ENCODE measurements at regions not wholly inside any gene's neighbourhood (a gene's known extent, or its start where the extent isn't known, plus 50 kb on each side); places are given as distances from the start of the nearest gene placed in this dataset.
"Not testable (repeated sequence)": the region's sequence is repeated elsewhere in the genome, so short reads cannot be mapped to it uniquely, and the experiment has no call there.

DNA sequence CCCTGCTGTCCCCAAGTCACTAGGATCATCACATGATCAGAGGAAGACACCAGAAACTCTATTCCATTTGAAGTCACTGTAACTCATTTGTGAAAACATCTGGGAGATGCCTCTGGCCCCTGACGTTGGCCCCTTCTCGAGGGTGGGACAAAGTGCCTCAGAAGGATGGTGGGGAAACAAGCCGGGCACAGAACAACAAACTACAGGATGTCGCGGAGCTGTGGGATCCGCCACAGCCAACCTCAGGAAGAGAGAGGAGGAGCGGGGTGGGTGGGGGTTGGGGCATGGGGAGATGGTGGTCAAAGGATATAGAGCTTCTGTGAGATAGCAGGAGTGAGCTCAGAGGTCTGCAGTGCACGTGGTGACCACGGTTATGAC lies 265.6 kb upstream of the TCERG1L start:
- in situ Hi-C loops (cut with HindIII; ENCODE audit: low sequenced_read_pairs): no loop called here

- in situ Hi-C loops (cut with HindIII; ENCODE audit: low sequenced_read_pairs): no loop called here
These were observed 266.4 kb upstream of the TCERG1L start for GRCh38 chr10:131577786-131578471.

GRCh38 chr10:131578472-131578970 lies 267.0 kb upstream of the TCERG1L start:
- in situ Hi-C loops (cut with HindIII; ENCODE audit: low sequenced_read_pairs): no loop called here

GRCh38 chr10:131579251-131580071 lies 267.9 kb upstream of the TCERG1L start:
- in situ Hi-C loops (cut with HindIII; ENCODE audit: low sequenced_read_pairs): no loop called here

- in situ Hi-C loops (cut with HindIII; ENCODE audit: low sequenced_read_pairs): no loop called here
These were observed 268.6 kb upstream of the TCERG1L start for GRCh38 chr10:131580076-131580652.

DNA sequence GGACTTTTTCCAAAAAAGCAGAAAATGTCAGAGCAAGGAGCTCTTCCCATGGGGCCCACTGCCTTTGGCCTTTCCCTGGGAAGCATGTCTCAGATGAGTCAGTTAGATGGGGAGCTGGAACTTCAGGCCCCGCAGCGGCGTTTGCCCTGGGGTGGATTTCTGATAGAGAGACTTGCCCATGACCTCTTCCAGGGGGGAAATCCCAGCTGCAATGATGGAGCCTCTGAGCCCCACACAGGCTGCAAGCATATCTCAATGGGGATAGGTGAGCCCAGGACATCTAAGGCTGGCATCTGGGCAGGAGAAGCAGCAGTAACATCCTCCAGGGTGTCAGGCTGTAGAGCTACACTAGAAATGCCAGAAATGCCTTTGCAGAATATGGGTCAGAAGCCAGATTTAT lies 269.2 kb upstream of the TCERG1L start:
- in situ Hi-C loops (cut with HindIII; ENCODE audit: low sequenced_read_pairs): no loop called here

DNA sequence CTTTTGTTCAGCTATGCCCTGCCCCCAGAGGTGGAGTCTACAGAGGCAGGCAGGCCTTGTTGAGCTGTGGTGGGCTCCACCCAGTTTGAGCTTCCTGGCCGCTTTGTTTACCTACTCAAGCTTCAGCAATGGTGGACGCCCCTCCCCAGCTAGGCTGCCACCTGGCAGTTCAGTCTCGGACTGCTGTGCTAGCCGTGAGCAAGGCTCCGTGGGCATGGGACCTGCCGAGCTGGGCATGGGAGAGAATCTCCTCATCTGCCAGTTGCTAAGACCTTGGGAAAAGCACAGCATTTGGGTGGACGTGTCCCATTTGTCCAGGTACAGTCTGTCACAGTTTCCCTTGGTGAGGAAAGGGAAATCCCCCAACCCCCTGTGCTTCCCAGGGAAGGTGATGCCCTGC lies 270.0 kb upstream of the TCERG1L start:
- in situ Hi-C loops (cut with HindIII; ENCODE audit: low sequenced_read_pairs): not testable (repeated sequence)

DNA sequence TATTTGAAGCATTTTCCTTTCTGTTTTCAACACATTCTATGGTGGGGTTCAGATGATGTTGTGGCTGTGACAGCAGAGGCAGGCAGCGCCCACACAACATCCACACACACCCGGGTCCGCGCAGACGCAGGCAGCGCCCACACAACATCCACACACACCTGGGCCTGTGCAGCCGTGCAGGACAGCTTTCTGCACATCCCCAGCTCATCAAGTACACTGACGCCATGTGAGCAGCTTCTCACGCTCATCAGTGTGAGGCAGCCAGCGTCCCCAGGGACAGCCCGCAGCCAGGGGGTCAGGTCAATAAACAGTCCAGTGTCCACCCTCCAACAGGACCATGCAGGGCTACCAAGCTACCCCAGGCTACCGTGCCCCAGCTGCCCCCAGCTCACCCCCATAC lies 272.8 kb upstream of the TCERG1L start:
- in situ Hi-C loops (cut with HindIII; ENCODE audit: low sequenced_read_pairs): no loop called here

DNA sequence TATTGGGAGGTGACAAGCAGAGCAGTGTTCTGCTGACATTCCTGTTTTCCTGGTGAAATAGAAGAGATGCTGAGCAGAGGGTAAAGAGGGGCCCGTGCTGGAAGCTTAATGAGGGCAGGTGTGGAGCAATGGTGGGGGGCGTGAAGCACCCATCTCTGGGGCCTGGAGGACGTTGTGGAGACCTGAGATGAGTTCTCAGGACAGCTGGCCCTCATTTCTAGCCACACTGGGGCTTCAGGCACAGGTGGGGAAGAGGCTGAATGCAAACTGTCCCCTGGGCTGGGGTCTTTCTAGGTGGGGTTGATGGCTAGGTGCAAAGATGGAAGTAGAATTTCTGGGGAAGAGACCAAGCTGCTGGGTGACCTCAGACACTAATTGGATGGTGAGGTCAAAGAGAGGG lies 274.2 kb upstream of the TCERG1L start:
- in situ Hi-C loops (cut with HindIII; ENCODE audit: low sequenced_read_pairs): no loop called here

GRCh38 chr10:131586958-131587357 lies 275.4 kb upstream of the TCERG1L start:
- in situ Hi-C loops (cut with HindIII; ENCODE audit: low sequenced_read_pairs): no loop called here

DNA sequence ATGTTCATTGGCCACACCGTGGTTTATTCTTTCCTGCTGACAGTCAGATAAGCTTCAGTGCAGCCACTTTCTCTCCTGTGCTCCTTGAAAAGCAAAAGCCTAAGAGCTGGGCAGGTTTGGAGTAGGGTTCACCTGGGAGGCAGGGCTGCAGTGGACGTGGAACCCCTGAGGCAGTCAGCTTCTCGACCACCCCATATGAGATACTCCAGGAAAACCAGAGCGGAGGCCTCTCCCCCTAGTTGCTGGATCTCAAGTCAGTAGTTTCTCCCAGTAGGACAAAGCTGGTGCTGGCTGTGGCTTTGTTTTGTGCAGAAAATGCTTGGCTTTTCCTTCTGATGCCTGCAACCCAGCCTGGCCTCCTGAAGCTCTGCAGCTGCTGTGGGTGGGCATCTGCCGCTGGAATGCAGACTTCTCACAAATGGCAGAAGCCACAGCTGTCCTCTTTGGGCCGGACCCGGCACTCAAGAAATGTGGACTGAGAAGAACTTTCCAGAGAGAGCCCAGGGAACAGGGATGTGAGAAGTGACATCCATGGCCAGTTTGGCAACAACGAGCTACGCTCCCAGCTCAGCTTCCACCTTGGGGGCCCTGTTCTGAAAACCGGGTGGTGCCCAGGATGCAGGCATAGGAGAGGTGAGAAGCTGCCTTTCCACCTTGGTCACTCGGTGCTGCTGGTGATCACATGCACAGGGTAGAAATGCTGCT lies 276.6 kb upstream of the TCERG1L start:
- in situ Hi-C loops (cut with HindIII; ENCODE audit: low sequenced_read_pairs): no loop called here

- in situ Hi-C loops (cut with HindIII; ENCODE audit: low sequenced_read_pairs): no loop called here
These were observed 277.2 kb upstream of the TCERG1L start for GRCh38 chr10:131588704-131589220.

- in situ Hi-C loops (cut with HindIII; ENCODE audit: low sequenced_read_pairs): no loop called here
These were observed 279.0 kb upstream of the TCERG1L start for GRCh38 chr10:131590567-131590966.

- in situ Hi-C loops (cut with HindIII; ENCODE audit: low sequenced_read_pairs): no loop called here
These were observed 280.4 kb upstream of the TCERG1L start for GRCh38 chr10:131591936-131592335.

DNA sequence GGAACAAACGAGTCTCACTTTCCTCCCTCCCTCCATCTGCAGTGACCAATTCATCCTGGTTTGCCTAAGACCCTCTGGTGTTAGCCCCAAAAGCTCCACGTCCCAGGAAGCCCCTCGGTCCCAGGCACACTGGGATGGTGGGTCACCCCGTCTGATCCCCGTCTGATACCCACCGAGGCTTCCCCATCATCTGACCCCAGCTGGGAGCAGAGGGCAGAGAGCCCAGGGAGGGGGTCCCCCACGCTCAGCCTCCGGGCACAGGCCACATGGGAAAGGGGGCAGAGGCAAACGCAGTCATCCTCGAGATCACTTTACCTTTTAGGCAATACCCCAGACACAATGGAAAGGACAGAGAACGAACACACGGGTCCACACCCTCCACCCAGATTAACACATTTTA lies 291.6 kb upstream of the PPP2R2D start:
- in situ Hi-C loops (cut with HindIII; ENCODE audit: low sequenced_read_pairs): no loop called here

DNA sequence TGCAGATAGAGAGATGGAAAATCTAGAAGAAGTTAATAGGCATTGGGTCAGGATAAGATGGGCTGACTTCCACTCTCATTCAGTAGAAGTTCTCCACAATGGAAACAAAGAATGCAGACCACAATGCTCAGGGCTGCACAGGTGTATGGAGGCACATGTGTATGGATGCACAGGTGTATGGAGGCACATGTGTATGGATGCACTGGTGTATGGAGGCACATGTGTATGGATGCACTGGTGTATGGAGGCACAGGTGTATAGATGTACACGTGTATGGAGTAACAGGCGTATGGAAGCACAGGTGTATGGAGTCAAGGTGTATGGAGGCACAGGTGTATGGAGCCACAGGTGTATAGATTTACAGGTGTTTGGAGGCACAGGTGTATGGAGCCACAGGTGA lies 285.7 kb upstream of the PPP2R2D start:
- in situ Hi-C loops (cut with HindIII; ENCODE audit: low sequenced_read_pairs): no loop called here

- in situ Hi-C loops (cut with HindIII; ENCODE audit: low sequenced_read_pairs): no loop called here
These were observed 284.8 kb upstream of the PPP2R2D start for GRCh38 chr10:131616040-131616439.

- in situ Hi-C loops (cut with HindIII; ENCODE audit: low sequenced_read_pairs): no loop called here
These were observed 283.5 kb upstream of the PPP2R2D start for GRCh38 chr10:131617113-131617858.

DNA sequence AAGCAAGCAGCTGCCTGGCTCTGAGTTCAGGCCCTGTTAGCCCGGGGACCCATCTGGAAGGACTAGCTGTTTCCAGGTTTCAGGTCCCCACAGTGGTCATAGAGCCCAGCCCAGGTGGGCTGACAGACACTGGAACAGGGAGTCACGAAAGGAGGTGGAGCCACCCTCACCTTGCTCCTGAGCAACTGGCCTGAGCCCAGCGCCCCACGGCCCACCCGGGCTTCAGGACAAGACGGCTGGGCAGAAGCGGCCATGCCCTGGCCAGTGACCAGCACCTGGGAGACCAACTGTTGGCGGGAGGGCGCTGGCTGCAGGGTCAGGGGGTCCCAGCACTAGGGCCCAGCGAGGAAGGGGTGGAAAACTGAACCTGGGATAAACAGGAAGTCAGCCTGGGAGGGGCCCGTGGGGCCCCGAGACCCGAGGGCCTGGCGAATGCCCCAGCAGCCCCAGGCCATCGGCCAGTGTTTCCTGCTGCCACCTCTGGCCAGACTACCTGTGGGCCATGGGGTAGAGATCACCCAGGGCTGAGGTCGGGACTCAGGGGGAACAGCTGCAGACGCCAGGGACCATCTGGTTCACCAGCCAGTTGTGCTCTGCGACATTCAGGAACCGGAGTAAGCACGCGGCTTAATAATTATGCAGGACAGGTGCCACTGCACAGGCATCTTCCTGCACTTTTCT lies 282.1 kb upstream of the PPP2R2D start:
- in situ Hi-C loops (cut with HindIII; ENCODE audit: low sequenced_read_pairs): no loop called here

DNA sequence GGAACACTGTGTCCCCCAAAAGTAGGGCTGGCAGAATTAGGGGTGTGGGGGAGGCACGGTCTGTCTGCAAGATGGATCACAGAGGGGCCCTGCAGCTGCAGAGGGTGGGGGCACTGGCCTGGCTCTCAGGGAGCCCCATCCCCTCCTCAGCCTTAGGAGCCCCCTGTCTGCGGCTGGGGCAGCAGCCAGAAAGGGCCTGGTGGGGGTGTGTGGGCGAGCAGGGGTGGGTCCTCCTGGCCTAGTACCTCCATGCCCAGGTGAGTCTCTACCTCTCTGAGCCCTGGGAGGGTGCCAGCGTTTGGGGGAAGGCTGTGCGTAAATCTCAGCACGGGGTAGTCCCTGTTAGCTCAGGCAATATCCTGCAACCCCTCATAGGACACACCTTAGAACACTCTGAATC lies 280.5 kb upstream of the PPP2R2D start:
- in situ Hi-C loops (cut with HindIII; ENCODE audit: low sequenced_read_pairs): no loop called here
